ENCODE measurements at regions not wholly inside any gene's neighbourhood (a gene's known extent, or its start where the extent isn't known, plus 50 kb on each side); places are given as distances from the start of the nearest gene placed in this dataset.

- no peak for TF ChIP-seq CTCF (IDR thresholded peaks at IDR 0.05)
- no peak for TF ChIP-seq POLR2A (IDR thresholded peaks at IDR 0.05)
Measured at GRCh38 chr9:95666096-95666784, 149.5 kb upstream of the PTCH1 start.

All from right lobe of liver (tissue), 4 donors.